ENCODE measurements at regions not wholly inside any gene's neighbourhood (a gene's known extent, or its start where the extent isn't known, plus 50 kb on each side); places are given as distances from the start of the nearest gene placed in this dataset.

GRCh38 chrX:137999071-137999470 lies 433.1 kb downstream of the ZIC3 start:
- Histone ChIP-seq H3K4me3 (ENCODE audit: insufficient read depth, low read depth, low read length) (no peak overlapping the region), H3K36me3 (ENCODE audit: insufficient read depth, low read length) (no peaks in the 10 kb centered on the region), H4K20me1 (ENCODE audit: insufficient read depth, low read length) (no peaks in the 10 kb centered on the region), H3K4me1 (ENCODE audit: insufficient read depth, low read length) (no peaks in the 10 kb centered on the region), H3K9ac (ENCODE audit: low read length) (no peak overlapping the region), H3K27me3 (ENCODE audit: insufficient read depth, low read length) (no peaks in the 10 kb centered on the region), H3K27ac (ENCODE audit: low read depth, low read length) (no peak overlapping the region), H3K79me2 (ENCODE audit: insufficient read depth, low read length) (no peaks in the 10 kb centered on the region), H3K9me3 (ENCODE audit: insufficient read depth, low read depth, low read length) (no peaks in the 10 kb centered on the region), H2AFZ (ENCODE audit: low read depth, low read length) (no peak overlapping the region), H3K4me2 (ENCODE audit: low read length) (no peak overlapping the region)
- no peak overlapping the region for H3K27ac Mint-ChIP-seq (ENCODE audit: unreplicated experiment)
- H3K4me3 Mint-ChIP-seq (ENCODE audit: unreplicated experiment), result no peak overlapping the region
- FAIRE-seq (peak; percentile 5), DNase-seq (ENCODE audit: low read depth) (no peak)
- H3K4me1 Mint-ChIP-seq (ENCODE audit: low read depth, unreplicated experiment), result no peaks in the 10 kb centered on the region
- H3K9me3 Mint-ChIP-seq (ENCODE audit: unreplicated experiment), result no peaks in the 10 kb centered on the region
- peaks cover 7% of the 10 kb centered on the region for H3K27me3 Mint-ChIP-seq (ENCODE audit: low read depth, unreplicated experiment)
- TF ChIP-seq CTCF (IDR thresholded peaks at IDR 0.05; ENCODE audit: insufficient read depth, low read depth, low read length) (no peak), EZH2 (IDR thresholded peaks at IDR 0.05; ENCODE audit: insufficient read depth, low read length) (no peak)
- H3K36me3 Mint-ChIP-seq (ENCODE audit: low read depth, unreplicated experiment), result no peaks in the 10 kb centered on the region

- no peak overlapping the region for H3K27ac Mint-ChIP-seq (ENCODE audit: unreplicated experiment)
- H3K9me3 ChIP-seq (ENCODE audit: insufficient read depth, low read depth, low read length), result no peaks in the 10 kb centered on the region
- no peaks in the 10 kb centered on the region for H3K27me3 ChIP-seq (ENCODE audit: insufficient read depth, low read length)
- H3K4me1 ChIP-seq (ENCODE audit: insufficient read depth, low read length), result no peaks in the 10 kb centered on the region
- H3K27ac ChIP-seq (ENCODE audit: low read depth, low read length), result no peak overlapping the region
- no peaks in the 10 kb centered on the region for H3K36me3 Mint-ChIP-seq (ENCODE audit: low read depth, unreplicated experiment)
- no peak overlapping the region for H3K9ac ChIP-seq (ENCODE audit: low read length)
- no peaks in the 10 kb centered on the region for H3K79me2 ChIP-seq (ENCODE audit: insufficient read depth, low read length)
- H3K4me3 Mint-ChIP-seq (ENCODE audit: unreplicated experiment), result no peak overlapping the region
- H4K20me1 ChIP-seq (ENCODE audit: insufficient read depth, low read length), result no peaks in the 10 kb centered on the region
- no peak for DNase-seq (ENCODE audit: low read depth)
- H3K27me3 Mint-ChIP-seq (ENCODE audit: low read depth, unreplicated experiment), result peaks cover 7% of the 10 kb centered on the region
- H3K9me3 Mint-ChIP-seq (ENCODE audit: unreplicated experiment), result no peaks in the 10 kb centered on the region
- no peaks in the 10 kb centered on the region for H3K36me3 ChIP-seq (ENCODE audit: insufficient read depth, low read length)
- H2AFZ ChIP-seq (ENCODE audit: low read depth, low read length), result no peak overlapping the region
- no peak for FAIRE-seq
- TF ChIP-seq EZH2 (IDR thresholded peaks at IDR 0.05; ENCODE audit: insufficient read depth, low read length) (no peak), CTCF (IDR thresholded peaks at IDR 0.05; ENCODE audit: insufficient read depth, low read depth, low read length) (no peak)
- H3K4me3 ChIP-seq (ENCODE audit: insufficient read depth, low read depth, low read length), result no peak overlapping the region
- H3K4me2 ChIP-seq (ENCODE audit: low read length), result no peak overlapping the region
- no peaks in the 10 kb centered on the region for H3K4me1 Mint-ChIP-seq (ENCODE audit: low read depth, unreplicated experiment)
Observed at GRCh38 chrX:137999552-137999951, 433.6 kb downstream of the ZIC3 start.

GRCh38 chrX:138001226-138001625 lies 435.3 kb downstream of the ZIC3 start:
- no peaks in the 10 kb centered on the region for H3K4me1 ChIP-seq (ENCODE audit: insufficient read depth, low read length)
- H3K27me3 ChIP-seq (ENCODE audit: insufficient read depth, low read length), result no peaks in the 10 kb centered on the region
- FAIRE-seq (no peak), DNase-seq (ENCODE audit: low read depth) (no peak)
- H2AFZ ChIP-seq (ENCODE audit: low read depth, low read length), result no peak overlapping the region
- peaks cover 4% of the 10 kb centered on the region for H3K27me3 Mint-ChIP-seq (ENCODE audit: low read depth, unreplicated experiment)
- H3K79me2 ChIP-seq (ENCODE audit: insufficient read depth, low read length), result no peaks in the 10 kb centered on the region
- H3K9ac ChIP-seq (ENCODE audit: low read length), result no peak overlapping the region
- no peaks in the 10 kb centered on the region for H3K36me3 Mint-ChIP-seq (ENCODE audit: low read depth, unreplicated experiment)
- no peak overlapping the region for H3K27ac Mint-ChIP-seq (ENCODE audit: unreplicated experiment)
- H3K27ac ChIP-seq (ENCODE audit: low read depth, low read length), result no peak overlapping the region
- no peaks in the 10 kb centered on the region for H3K36me3 ChIP-seq (ENCODE audit: insufficient read depth, low read length)
- TF ChIP-seq CTCF (IDR thresholded peaks at IDR 0.05; ENCODE audit: insufficient read depth, low read depth, low read length) (no peak), EZH2 (IDR thresholded peaks at IDR 0.05; ENCODE audit: insufficient read depth, low read length) (no peak)
- no peak overlapping the region for H3K4me3 ChIP-seq (ENCODE audit: insufficient read depth, low read depth, low read length)
- no peaks in the 10 kb centered on the region for H4K20me1 ChIP-seq (ENCODE audit: insufficient read depth, low read length)
- H3K9me3 Mint-ChIP-seq (ENCODE audit: unreplicated experiment), result no peaks in the 10 kb centered on the region
- H3K4me3 Mint-ChIP-seq (ENCODE audit: unreplicated experiment), result no peak overlapping the region
- no peaks in the 10 kb centered on the region for H3K4me1 Mint-ChIP-seq (ENCODE audit: low read depth, unreplicated experiment)
- H3K4me2 ChIP-seq (ENCODE audit: low read length), result no peak overlapping the region
- no peaks in the 10 kb centered on the region for H3K9me3 ChIP-seq (ENCODE audit: insufficient read depth, low read depth, low read length)

Data from astrocyte (in vitro differentiated cells and primary cell).